GM23338 (cell line): ENCODE measurements at regions not wholly inside any gene's neighbourhood (a gene's known extent, or its start where the extent isn't known, plus 50 kb on each side); places are given as distances from the start of the nearest gene placed in this dataset.

Experiments used
- CREB1 ChIP-seq: fragments of 250-450 bp; sonication (Bioruptor Pico); IDR thresholded peaks from 2 replicates; pipeline ENCODE4 v1.5.0; 2020; ENCODE audit warnings: low read depth, mild to moderate bottlenecking, moderate library complexity
- CTCF ChIP-seq, 2 experiments: fragments of 200-600 bp in 1 of 2; sonication (generic) in 1 of 2; conservative IDR thresholded peaks; 2 replicates each; pipeline versions ENCODE4 v1.5.1 to v1.6.1; 2016 to 2017; ENCODE audit warnings: antibody characterized with exemption in 2 of 2, low read depth in 2 of 2, mild to moderate bottlenecking in 2 of 2, moderate library complexity in 1 of 2
- ETS1 ChIP-seq: IDR thresholded peaks from 2 replicates; pipeline ENCODE4 v1.6.1; 2016; ENCODE audit warnings: antibody characterized with exemption
- EZH2 ChIP-seq: fragments of 200-600 bp; sonication (generic); IDR thresholded peaks from one replicate; pipeline ENCODE4 v1.8.0; 2017; ENCODE audit warnings: antibody characterized with exemption, mild to moderate bottlenecking, low read depth; ENCODE audit not compliant: unreplicated experiment
- EZH2phosphoT487 ChIP-seq: fragments of 200-600 bp; sonication (generic); IDR thresholded peaks from one replicate; pipeline ENCODE4 v1.8.1; 2018; ENCODE audit warnings: antibody characterized with exemption; ENCODE audit not compliant: unreplicated experiment
- JUNB ChIP-seq: IDR thresholded peaks from one replicate; pipeline ENCODE4 v1.6.1; 2016; ENCODE audit warnings: antibody characterized with exemption; ENCODE audit not compliant: unreplicated experiment
- NANOG ChIP-seq: IDR thresholded peaks from 2 replicates; pipeline ENCODE4 v1.6.1; 2016; ENCODE audit warnings: antibody characterized with exemption, borderline replicate concordance
- POLR2AphosphoS5 ChIP-seq: IDR thresholded peaks from 2 replicates; pipeline ENCODE4 v1.6.1; 2016; ENCODE audit warnings: antibody characterized with exemption, low read depth
- REST ChIP-seq: IDR thresholded peaks from one replicate; pipeline ENCODE4 v1.6.1; 2018; ENCODE audit warnings: antibody characterized with exemption; ENCODE audit not compliant: unreplicated experiment
- STAT1 ChIP-seq: IDR thresholded peaks from one replicate; pipeline ENCODE4 v1.6.1; 2016; ENCODE audit warnings: antibody characterized with exemption; ENCODE audit not compliant: unreplicated experiment
- ZNF331 ChIP-seq: fragments of 250-450 bp; sonication (Bioruptor Pico); IDR thresholded peaks from 2 replicates; pipeline ENCODE4 v1.5.0; 2020; ENCODE audit warnings: low read depth, mild to moderate bottlenecking, moderate library complexity

- TF ChIP-seq CTCF (conservative IDR thresholded peaks at IDR 0.05; ENCODE audit: low read depth in 2 of 2) (no peak), POLR2AphosphoS5 (no peak), EZH2 (no peak), REST (no peak), ETS1 (no peak), EZH2phosphoT487 (no peak), CREB1 (no peak), NANOG (no peak), JUNB (no peak), STAT1 (no peak), ZNF331 (CRISPR knock-in tag) (no peak)
Measured at GRCh38 chr3:80086426-80086825, 318.6 kb upstream of the ROBO1 start.
